CD4-positive, alpha-beta T cell treated with Interleukin-17A for 4 hours (primary cell): ENCODE measurements at regions not wholly inside any gene's neighbourhood (a gene's known extent, or its start where the extent isn't known, plus 50 kb on each side); places are given as distances from the start of the nearest gene placed in this dataset.
"Not testable (repeated sequence)": the region's sequence is repeated elsewhere in the genome, so short reads cannot be mapped to it uniquely, and the experiment has no call there.

Experiments
- DNase-seq: peaks from one replicate; pipeline ENCODE4 v3.0.0-alpha.2; 2020; ENCODE audit warnings: mixed read lengths

DNA sequence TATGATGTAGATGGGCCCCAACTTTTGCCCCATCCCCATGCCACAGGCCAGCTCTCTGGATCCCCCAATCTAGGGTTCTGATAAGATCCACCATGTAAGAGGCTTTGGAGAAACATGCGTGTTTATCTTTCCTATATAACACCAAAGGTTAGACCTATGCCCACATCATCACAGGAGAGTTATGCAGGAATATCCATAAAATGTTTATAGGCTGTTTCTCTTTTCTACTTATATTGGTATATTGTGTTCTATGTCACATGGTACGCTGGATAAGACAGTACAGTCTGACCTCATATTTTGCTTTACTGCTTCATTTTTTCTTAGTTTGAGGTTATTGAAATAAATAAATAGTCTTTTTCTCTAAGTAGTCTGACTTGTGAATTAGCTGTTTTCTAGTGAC lies 1013.9 kb upstream of the GYPC start:
- no peak for DNase-seq

DNA sequence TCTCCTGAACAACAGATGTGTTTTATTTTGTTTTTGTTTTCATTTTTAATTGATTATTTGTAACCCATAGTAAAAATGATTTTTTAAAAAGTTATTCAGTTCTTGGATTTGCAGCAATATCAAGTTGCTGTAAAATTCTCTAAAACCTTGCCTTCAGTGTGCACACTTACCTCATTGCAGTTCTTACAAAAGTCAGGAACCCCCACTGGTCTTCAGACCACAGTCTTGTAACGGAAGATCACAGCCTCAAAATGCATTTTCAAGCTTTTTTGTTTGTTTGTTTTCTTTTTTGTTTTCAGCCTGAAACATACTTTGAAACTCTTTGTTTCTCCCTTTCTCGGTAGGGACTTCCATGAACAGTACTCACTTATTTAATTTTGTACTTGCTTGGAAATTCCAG lies 1012.8 kb upstream of the GYPC start:
- no peak for DNase-seq

DNA sequence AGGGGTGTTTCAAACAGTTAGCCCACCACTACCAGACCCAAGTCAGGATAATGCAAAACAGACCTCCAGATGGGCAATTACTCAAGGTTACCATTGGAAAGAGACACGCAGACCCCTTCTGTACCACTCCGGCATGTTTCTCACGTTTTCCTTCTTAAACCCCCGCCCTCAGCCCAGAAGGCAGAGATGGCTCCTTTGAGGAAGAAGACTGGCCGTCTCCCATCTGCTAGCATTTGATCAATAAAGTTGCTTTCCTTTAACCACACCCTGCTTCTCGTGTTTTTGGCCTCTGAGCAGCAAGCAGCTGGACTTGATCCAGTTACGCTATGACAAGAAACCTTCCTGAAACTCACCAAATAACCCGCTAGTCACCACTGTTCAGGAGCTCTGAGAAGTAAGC lies 1012.4 kb upstream of the GYPC start:
- DNase-seq, result no peak

DNA sequence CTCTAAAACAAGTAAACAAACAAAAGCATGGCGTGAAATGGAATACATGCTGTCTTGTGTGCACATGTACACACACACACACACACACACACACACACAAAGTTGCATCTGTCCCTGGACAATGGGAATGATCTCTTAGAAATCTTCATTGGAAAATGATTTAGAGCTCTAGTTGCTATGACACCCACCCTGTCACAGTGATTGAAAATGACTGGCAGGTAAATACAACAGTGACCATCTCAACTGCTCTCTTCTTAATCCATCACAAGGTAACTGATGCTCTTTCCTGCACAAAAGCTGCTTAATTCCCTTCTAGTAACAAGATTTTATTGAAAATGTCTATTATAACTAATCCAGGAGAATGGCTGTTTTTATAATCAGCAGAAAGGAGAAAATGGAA lies 1011.7 kb upstream of the GYPC start:
- DNase-seq, result no peak

DNA sequence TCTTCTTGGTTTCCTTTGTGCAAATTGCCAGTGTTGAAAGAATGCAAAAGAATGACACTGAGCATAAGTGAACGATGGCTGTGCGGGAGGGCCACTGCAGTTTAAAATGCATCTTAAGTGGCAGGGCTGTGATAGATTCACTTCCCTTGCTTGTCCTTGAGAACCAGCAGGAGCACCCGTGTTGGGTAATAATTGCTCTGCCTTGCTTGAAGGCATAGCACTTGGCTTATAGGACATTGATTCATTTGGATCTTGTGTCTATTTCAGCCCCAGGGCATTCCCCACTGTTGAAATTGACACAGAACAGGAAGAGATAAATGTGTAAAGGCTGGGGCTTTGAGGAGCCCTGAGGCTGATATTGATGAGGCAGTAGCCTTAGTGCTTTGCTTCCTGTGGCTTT lies 1003.7 kb upstream of the GYPC start:
- no peak for DNase-seq

DNA sequence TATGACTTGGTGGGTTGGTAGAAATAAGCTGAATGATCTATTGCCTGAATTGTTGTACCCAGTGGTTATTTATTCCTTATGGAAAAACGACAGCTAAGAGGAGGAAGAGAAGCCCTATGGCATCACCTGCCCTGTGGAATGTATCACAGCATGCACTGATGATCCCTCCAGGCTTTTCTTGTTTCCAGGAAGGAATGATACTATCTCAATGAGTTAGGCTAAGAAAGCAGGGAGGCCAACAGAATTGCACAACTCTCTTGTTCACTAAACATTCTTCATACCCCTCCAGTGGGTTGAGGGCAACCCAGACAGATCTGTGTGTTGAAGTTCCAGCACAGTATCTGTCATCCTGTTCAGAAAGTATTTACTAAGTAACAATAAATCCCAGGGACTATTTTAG lies 1001.7 kb upstream of the GYPC start:
- DNase-seq, result no peak

DNA sequence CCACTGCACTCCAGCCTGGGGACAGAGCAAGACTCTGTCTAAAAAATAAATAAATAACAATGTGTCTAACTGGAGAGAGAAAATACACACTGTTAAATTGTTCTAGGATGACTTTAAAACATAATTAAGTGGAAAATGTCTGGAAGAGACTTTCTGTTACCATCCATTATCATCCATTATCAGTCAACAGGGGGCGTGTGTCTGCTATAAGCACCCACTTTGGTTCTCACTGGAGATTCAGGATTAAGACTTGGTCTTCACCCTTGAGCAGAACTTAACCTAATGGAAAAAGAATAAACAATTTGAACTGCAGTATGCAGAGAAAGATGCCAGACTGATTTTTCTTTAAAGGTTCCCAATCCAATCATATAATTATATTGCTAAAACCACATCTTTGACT lies 999.8 kb upstream of the GYPC start:
- DNase-seq, result no peak

DNA sequence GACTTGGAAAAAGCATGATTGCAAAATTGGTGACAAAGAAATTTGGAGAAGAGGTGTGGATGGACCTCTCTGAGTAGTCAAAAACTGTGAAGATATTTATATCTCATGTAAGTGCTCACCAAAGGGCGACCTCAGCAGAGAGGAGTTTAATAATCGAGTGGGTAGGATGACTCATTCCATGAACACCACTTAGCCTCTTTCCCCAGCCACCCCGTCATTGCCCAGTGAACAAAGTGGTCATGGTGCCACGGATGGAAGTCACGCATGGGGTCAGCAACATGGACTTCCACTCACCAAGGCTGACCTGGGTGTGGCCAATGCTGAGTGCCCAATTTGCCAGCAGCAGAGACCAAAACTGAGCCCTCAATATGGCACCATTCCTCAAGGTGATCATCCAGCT lies 997.4 kb upstream of the GYPC start:
- no peak for DNase-seq

DNA sequence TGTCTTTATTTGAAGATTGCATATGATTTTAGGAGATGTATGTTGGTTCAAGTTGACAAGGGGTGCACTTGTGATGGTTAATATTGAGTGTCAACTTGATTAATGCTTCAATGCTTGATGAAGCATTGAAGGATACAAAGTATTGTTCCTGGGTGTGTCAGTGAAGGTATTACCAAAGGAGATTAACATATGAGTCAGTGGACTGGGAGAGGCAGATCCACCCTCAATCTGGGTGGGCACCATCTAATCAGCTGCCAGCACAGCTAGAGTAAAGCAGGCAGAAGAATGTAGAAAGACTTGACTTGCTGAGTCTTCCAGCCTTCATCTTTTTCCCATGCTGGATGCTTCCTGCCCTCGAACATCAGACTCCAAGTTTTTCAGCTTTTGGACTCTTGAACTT lies 995.6 kb upstream of the GYPC start:
- not testable (repeated sequence) for DNase-seq

DNA sequence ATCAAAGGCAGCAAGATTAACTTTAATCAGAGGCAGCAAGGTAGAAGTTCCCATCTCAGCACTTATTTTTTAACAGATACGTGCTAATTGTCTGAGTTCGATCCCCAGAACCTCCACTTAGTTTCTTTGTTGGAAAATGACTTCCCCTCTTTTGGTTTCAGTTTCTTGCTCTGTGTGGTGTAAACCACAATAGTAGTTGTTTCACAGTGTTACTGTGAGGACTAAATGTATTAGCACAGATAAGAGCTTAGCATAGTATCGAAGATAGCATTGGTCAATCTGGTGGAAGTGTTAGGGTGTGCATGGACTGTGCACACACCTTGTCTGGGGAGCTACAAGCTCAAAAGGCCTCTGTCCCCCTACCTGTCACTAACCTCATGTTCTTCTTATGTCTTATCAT lies 988.3 kb upstream of the GYPC start:
- DNase-seq, result no peak

DNA sequence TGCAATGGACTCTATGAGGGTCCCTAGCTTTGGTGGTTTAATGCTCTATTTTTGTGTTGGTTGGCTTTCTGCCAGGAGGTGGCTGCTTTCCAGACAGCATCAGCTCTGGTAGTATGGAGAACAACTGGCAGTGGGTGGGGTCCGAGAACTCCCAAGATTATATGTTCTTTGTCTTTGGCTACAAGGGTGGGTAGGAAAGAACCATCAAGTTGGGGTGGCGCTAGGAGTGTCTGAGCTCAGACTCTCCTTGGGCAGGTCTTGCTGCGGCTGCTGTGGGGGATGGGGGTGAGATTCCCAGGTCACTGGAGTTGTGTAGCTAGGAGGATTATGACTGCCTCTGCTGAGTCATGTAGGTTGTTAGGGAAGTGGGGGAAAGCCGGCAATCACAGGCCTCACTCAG lies 976.1 kb upstream of the GYPC start:
- no peak for DNase-seq

DNA sequence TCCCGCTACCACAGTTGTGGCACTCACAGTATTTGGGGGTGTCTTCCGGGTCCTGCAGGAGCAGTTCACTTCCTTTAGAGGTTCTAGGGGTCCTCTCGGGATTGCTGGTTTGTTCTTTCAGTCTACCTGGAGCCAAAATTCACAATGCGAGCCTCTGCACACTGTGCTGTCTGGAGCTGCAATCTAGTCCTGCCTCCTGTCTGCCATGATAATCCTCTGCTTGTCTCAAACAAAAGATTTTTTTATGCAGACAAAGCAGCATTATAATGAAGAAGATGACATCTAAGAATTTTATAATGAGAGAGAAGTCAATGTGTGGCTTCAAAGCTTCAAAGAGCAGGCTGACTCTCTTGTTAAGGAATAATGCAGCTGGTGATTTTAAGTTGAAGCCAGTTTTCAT lies 975.1 kb upstream of the GYPC start:
- DNase-seq, result no peak

DNA sequence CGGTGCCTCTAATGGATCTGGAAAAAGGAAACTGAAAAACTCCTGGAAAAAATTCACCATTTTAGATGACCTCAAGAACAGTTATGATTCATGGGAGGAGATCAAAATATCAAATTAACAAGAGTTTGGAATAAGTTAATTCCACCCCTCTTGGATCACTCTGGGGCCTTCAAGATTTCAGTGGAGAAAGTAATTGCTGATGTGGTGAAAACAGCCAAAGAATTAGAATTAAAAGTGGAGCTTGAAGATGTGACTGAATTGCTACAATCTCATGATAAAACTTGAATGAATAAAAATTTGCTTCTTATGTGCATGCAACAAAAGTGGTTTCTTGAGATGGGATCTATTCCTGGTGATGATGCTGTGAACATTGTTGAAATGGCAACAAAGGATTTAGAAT lies 974.4 kb upstream of the GYPC start:
- DNase-seq, result no peak

DNA sequence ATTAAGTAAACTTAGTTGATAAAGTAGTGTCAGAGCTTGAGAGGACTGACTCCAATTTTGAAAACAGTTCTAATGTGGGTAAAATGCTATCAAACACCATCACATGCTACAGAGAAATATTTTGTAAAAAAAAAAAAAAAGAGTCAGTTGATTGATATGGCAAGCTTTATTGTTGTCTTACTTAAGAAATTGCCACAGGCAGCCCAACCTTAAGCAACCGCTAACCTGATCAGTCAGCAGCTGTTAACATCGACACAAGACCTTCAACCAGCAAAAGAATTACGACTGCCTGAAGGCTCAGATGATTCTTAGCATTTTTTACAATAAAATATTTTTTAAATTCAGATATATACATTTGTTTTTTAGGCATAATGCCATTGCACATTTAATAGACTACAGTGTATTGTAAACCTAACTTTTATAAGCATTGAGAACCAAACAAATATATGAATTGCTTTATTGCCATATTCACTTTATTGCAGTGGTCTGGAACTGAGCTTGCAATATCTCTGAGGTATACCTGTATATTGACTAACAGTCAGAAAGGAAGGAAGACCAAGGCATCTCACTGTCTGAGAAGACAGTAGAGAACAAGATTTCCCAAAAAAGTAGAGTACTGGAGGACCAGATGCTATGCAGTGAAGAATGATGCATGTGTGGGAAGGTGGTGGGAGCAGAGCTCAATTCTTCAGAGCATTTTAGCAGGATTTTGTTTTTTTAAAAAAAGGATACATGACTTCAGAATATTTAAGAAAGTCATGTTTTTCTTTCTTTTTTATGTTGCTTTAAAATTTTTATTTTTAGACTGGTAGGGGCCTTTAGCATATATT lies 973.8 kb upstream of the GYPC start:
- no peak for DNase-seq

DNA sequence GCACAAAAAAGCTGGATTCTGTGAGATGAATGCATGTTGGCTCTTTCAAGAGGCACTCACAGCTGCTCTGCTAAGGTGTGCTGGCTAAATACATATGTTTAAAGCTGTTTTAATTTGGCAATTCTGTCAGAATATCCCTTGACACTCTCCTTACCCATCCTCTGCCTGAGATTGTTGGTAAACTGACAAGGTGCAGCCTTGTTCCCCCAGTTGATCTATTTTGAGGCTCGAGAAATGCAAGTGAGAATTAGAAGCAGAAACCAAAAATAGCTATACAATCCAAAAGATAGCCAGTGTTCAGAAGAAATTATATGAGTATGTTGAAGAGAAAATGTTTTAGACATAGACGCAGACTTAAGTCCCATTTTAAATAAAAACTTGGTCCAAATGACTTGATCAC lies 971.7 kb upstream of the GYPC start:
- no peak for DNase-seq

DNA sequence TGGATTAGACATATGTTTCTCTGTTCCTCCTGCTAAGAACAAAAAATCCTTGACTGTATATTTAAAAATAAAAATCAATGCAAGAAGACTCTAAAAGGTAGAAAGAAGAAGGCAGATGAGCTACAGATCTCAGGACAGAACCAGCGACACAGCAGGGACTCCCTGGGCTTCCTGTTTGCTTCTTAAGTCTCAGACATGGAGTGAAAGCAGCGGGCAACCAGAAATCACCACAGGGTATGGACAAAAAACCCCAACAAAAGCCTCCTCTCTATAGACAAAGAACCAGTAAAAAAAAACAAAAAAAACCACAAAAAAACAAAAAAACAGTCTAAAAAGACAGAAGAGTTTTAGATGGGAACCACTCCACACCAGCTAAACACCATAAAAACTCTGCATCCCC lies 971.0 kb upstream of the GYPC start:
- DNase-seq, result no peak

DNA sequence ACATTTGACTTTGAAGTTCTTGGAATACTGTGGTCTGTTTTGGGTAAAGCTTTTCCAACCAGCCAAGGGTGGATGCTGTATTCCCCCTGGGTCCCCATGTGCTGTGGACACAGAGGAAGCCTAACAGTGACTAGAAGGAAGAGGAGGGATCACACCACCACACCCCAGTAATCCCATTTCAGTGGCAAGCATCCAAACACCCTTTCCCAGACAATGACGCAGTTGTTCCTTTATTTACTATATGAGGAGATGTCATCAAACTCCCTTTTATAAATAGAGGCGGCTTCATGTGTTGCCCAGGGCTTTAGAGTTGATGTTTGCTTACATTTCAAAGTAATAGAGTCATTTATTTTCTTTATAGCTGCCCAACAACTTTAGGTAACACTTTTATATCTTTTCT lies 959.4 kb upstream of the GYPC start:
- no peak for DNase-seq

DNA sequence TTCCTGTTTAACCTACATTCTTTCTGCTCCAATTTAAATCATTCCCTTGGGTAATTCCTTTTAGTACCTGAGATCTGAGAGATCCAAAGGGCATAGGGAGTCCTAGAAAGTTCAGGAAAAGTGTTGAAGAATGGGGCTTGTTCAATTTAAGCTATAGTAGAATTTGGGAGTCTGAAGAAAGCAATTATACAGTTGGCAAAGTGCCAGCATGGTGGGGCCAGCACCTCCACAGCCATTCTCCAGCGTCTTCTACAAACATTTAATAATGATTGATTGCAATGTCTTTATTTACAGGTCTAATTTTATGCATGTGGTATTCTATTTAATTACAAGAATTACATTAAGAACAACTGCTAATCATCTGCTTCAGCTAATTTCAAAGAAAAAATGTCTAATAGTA lies 957.7 kb upstream of the GYPC start:
- no peak for DNase-seq

DNA sequence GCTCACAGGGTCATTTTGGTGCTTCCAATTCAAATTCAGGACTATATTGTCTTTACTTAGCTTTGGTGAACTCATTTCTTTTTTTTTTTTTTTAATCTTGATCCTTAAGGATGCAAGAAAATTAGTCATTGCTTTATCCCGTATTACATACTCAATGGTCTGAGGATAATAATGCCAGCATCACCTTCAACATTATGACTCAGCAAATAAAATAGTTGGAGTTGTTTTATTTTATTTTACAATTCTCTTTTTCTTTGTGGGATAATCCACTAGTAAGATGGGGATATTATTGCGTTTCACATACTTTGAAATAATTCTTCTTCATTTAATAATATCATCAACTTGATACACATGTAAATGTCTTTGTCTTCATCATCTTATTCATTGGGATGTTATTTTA lies 954.9 kb upstream of the GYPC start:
- DNase-seq, result no peak

DNA sequence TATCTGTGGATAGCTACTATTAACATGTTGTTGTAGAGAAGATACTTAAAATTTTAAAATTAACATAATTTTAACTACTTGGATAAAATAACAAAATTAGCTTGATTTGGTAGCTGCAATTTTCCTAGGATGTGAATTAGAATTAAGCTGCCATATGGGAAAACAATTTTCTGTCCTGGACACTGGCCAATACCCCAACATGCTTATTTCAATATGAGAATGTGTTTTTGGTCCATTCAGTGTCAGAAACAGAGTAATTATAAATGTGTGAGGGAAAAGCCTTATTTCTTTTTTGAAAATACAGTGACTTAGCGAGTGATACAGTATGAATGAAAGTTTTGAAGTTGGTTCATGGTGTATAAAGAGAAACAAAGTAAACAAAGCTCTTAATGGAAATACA lies 948.3 kb upstream of the GYPC start:
- no peak for DNase-seq

DNA sequence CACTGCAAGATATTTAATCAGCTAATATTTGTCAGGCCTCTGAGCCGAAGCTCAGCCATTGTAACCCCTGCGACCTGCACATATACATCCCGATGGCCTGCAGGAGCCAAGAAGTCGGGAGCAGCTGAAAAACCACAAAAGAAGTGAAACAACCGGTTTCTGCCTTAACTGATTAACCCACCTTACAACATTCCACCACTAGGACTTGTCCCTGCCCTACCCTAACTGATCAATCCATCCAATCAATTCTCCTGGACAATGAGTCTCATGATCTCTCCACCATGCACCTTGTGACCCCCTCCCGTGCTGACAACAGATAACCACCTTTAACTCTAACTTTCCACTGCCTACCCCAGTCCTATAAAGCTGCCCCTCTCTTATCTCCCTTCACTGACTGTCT lies 945.4 kb upstream of the GYPC start:
- no peak for DNase-seq

DNA sequence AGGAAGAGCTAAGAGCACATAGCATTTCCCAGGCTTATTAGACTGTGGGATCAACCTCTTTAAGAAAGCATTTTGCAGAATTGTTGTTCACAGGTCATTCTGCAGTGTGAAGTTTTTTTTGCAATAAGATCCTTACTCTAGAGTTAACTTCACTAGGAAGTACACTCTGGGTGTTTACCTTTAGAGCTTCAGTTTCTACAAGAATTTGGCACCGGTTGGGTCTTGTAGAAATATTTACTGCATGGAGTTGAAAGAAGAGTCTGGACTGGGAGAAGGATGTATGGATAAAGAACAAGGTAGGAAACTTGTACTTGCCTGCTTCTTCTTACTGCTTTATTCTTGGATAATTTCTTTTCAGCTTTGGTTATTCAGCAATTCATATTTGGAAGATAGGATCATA lies 944.9 kb upstream of the GYPC start:
- DNase-seq, result no peak

DNA sequence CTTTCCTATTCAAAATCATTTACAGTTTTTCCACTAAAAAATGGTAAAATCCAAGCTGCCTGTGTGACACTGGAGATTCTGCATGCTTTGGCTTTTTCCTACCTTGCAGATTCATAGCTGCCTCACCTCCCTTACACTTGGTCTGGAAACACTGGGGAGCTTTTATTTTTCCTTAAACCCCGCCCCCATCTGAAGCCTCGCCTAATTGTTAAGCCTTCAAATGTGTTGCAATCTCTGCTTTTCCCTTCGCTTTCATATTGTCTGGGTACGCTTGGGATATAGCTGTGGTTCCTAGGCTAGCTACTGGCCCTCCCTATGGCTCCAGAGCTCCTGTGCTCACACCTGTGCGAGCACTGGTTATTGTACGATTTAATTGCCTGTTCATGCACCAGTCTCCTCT lies 942.4 kb upstream of the GYPC start:
- no peak for DNase-seq

DNA sequence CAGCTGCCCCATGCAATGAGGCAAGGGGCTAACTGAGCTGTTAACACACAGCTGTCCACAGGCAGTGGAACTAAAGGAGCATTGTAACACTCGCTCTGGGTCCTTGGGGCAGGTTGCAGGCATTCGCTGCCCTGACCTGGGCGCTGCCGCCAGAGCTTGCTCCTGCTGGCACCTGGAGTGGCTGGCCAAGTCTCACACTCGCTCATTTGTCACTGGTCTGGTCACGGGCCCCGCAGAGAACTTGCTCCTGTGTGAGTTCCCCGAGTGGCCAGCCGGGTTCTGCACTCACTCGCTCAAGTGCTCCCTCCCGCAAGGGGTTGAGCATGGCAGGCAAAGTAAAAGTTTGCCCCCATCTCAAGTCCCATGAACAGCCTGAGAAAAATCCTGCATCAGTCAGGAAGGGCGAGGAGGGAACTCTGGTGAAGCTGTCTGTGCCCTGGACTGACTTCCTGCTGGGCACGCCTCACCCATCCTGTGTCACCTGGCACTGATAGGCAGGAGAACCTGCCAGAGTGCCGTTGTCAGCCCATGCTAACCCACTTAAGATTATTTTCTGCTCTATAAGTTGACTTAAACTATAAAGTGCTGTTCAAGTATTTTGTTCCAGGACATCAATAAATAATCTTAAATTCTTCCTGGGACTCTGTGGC lies 934.8 kb upstream of the GYPC start:
- DNase-seq, result no peak

DNA sequence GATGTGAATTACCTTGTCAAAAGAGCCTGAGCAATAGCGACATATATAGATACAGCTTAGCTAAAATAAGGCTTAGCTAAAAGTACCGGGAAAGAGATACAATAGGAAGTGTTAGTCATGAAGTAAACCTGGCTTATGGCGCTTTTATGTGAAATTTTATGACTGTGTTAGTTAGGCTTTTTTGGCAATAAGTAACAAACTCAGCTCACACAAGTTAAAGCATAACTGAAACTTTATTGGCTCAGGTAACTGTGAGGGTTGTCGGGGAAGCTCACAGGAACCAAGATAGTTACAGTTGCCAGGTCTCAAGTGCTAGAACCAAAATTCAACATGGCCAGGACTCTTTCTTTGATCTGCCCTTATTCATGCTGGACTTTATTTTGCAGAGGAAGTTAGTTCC lies 925.0 kb upstream of the GYPC start:
- DNase-seq, result no peak
